HEK293 (cell line): ENCODE measurements at regions not wholly inside any gene's neighbourhood (a gene's known extent, or its start where the extent isn't known, plus 50 kb on each side); places are given as distances from the start of the nearest gene placed in this dataset.

ENCODE experiments used
- EGR2 ChIP-seq: fragments of 450-650 bp; formaldehyde crosslinking; IDR thresholded peaks from 2 replicates; pipeline ENCODE4 v1.5.1; 2016; ENCODE audit warnings: low read depth, missing biosample characterization, missing genetic modification characterization
- MEIS1 ChIP-seq: sonication (generic); formaldehyde crosslinking; IDR thresholded peaks from 2 replicates; pipeline ENCODE4 v1.8.1; 2022; ENCODE audit warnings: missing genetic modification reagents, mild to moderate bottlenecking, borderline replicate concordance
- TF ChIP-seq, protein P1 (sequence below): fragments of 450-650 bp; formaldehyde crosslinking; IDR thresholded peaks from 2 replicates; pipeline ENCODE4 v1.5.1; 2016; ENCODE audit warnings: missing biosample characterization, missing genetic modification characterization

DNA sequence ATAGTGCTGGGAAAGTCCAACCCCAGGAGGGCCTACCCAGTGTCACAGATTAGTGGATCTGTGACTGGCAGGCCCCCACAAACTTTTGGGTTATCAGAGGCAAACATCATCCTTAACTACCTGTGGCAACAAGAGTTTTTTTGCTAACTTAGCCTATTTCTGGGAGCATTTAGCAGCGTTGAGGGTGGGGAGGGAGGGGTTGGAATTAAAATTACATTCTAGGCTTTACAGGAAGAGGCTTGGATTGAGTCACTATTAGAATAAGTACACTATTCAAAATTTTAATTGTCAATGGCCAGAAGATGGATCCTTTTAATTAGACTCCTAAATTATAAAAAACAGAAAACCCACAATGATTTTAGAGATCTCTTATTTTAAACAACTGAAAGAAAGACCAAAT lies 267.9 kb upstream of the NPSR1 start:
- TF ChIP-seq, protein P1, sequence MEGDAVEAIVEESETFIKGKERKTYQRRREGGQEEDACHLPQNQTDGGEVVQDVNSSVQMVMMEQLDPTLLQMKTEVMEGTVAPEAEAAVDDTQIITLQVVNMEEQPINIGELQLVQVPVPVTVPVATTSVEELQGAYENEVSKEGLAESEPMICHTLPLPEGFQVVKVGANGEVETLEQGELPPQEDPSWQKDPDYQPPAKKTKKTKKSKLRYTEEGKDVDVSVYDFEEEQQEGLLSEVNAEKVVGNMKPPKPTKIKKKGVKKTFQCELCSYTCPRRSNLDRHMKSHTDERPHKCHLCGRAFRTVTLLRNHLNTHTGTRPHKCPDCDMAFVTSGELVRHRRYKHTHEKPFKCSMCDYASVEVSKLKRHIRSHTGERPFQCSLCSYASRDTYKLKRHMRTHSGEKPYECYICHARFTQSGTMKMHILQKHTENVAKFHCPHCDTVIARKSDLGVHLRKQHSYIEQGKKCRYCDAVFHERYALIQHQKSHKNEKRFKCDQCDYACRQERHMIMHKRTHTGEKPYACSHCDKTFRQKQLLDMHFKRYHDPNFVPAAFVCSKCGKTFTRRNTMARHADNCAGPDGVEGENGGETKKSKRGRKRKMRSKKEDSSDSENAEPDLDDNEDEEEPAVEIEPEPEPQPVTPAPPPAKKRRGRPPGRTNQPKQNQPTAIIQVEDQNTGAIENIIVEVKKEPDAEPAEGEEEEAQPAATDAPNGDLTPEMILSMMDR, result no peak
- TF ChIP-seq MEIS1 (CRISPR knock-in tag) (no peak), EGR2 (no peak)
